ENCODE measurements at regions not wholly inside any gene's neighbourhood (a gene's known extent, or its start where the extent isn't known, plus 50 kb on each side); places are given as distances from the start of the nearest gene placed in this dataset.

DNA sequence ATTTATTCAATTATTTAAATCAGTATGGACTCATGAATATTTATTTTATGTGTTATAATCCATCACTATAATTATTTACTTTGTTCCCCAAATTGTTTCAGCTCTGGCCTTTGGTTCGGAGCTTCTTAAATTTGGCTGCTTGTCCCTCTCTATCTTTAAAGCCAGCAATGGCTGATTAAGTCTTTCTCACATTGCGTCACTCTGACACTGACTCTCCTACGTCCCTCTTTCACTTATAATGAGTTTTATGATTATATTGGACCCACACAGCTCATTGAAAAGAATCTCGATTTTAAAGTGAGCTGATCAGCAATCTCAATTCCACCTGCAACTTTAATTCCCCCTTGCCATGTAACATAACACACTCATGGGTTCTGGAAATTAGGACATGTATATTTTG is 185.2 kb upstream of the SLC39A10 start:
- Mint-ChIP-seq H3K27ac (no peak overlapping the region), H3K36me3 (no peaks in the 10 kb centered on the region), H3K9me3 (peaks cover 0 to 5% (median 2%) of the 10 kb centered on the region in 7 donors), H3K4me3 (no peak overlapping the region), H3K4me1 (peaks cover 23% of the 10 kb centered on the region), H3K27me3 (ENCODE audit: low read depth in 3 of 3) (peaks cover 0 to 4% (median 2%) of the 10 kb centered on the region in 3 donors)
- H3K4me2 ChIP-seq (replicated peaks; ENCODE audit: extremely low read depth, low read length, poor library complexity, severe bottlenecking): no peak overlapping the region
- WGBS (ENCODE audit: insufficient coverage): 60% methylated on average over 1 of the region's 4 CpGs
- H3K36me3 ChIP-seq (replicated peaks in 1 of 2; ENCODE audit: control insufficient read depth in 1 of 2, insufficient read depth in 2 of 2, low read length in 2 of 2): no peaks in the 10 kb centered on the region
- no peak overlapping the region for H3K4me3 ChIP-seq (replicated peaks in 1 of 3; ENCODE audit: low read depth in 2 of 3, low read length in 3 of 3)
- H2AFZ ChIP-seq (ENCODE audit: insufficient read depth, low read depth, low read length, poor library complexity, severe bottlenecking): no peak overlapping the region
- no peaks in the 10 kb centered on the region for H3K27me3 ChIP-seq (ENCODE audit: control insufficient read depth in 2 of 2, insufficient read depth in 2 of 2, low read length in 2 of 2)
- TF ChIP-seq, protein P1, sequence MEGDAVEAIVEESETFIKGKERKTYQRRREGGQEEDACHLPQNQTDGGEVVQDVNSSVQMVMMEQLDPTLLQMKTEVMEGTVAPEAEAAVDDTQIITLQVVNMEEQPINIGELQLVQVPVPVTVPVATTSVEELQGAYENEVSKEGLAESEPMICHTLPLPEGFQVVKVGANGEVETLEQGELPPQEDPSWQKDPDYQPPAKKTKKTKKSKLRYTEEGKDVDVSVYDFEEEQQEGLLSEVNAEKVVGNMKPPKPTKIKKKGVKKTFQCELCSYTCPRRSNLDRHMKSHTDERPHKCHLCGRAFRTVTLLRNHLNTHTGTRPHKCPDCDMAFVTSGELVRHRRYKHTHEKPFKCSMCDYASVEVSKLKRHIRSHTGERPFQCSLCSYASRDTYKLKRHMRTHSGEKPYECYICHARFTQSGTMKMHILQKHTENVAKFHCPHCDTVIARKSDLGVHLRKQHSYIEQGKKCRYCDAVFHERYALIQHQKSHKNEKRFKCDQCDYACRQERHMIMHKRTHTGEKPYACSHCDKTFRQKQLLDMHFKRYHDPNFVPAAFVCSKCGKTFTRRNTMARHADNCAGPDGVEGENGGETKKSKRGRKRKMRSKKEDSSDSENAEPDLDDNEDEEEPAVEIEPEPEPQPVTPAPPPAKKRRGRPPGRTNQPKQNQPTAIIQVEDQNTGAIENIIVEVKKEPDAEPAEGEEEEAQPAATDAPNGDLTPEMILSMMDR (IDR thresholded peaks at IDR 0.05): no peak
- H3K9me3 ChIP-seq (replicated peaks in 1 of 2; ENCODE audit: control insufficient read depth in 1 of 2, insufficient read depth in 1 of 2, low read length in 2 of 2): no peaks in the 10 kb centered on the region
- no peak overlapping the region for H3K9ac ChIP-seq (ENCODE audit: insufficient read depth, low read length, poor library complexity, severe bottlenecking)
- H3K27ac ChIP-seq (ENCODE audit: low read depth in 1 of 2, low read length in 2 of 2): no peak overlapping the region
- H3K79me2 ChIP-seq (ENCODE audit: insufficient read depth, low read length): no peaks in the 10 kb centered on the region
- intact Hi-C loops (cut with micrococcal nuclease): no loop called here
- H3K4me1 ChIP-seq (ENCODE audit: control insufficient read depth in 1 of 2, insufficient read depth in 2 of 2, low read length in 2 of 2): peaks cover 13 to 17% of the 10 kb centered on the region in 2 donors
- H4K20me1 ChIP-seq (ENCODE audit: insufficient read depth, low read length): no peaks in the 10 kb centered on the region
- no peak for DNase-seq

DNA sequence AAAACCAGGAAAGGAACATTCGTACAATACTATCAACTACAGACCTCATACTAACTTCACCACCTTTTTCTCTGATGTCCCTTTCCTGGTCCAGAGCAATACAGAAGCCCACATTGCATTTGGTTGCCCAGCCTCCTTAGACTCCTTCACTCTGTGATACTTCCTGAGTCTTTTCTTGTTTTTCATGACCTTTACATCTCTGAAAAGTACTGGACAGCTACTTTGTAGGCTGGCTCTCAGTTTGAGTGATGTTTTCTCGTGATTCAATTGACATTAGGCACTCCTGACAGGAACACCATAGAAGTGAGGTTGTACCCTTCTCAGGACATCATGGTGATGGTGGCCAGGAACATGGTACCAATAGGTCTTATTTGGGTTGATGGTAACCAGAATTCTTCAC is 185.9 kb upstream of the SLC39A10 start:
- no peaks in the 10 kb centered on the region for H3K27me3 ChIP-seq (ENCODE audit: control insufficient read depth in 2 of 2, insufficient read depth in 2 of 2, low read length in 2 of 2)
- DNase-seq: no peak
- WGBS (ENCODE audit: insufficient coverage): 0% methylated on average over 1 of the region's 2 CpGs
- H3K4me1 ChIP-seq (ENCODE audit: control insufficient read depth in 1 of 2, insufficient read depth in 2 of 2, low read length in 2 of 2): peaks cover 13 to 17% of the 10 kb centered on the region in 2 donors
- no peaks in the 10 kb centered on the region for H3K36me3 ChIP-seq (replicated peaks in 1 of 2; ENCODE audit: control insufficient read depth in 1 of 2, insufficient read depth in 2 of 2, low read length in 2 of 2)
- H3K4me2 ChIP-seq (replicated peaks; ENCODE audit: extremely low read depth, low read length, poor library complexity, severe bottlenecking): no peak overlapping the region
- H3K9me3 ChIP-seq (replicated peaks in 1 of 2; ENCODE audit: control insufficient read depth in 1 of 2, insufficient read depth in 1 of 2, low read length in 2 of 2): no peaks in the 10 kb centered on the region
- H3K27ac Mint-ChIP-seq: no peak overlapping the region
- H3K79me2 ChIP-seq (ENCODE audit: insufficient read depth, low read length): no peaks in the 10 kb centered on the region
- H3K27me3 Mint-ChIP-seq (ENCODE audit: low read depth in 3 of 3): peaks cover 0 to 2% (median 2%) of the 10 kb centered on the region in 3 donors
- H3K9me3 Mint-ChIP-seq: peaks cover 0 to 6% (median 2%) of the 10 kb centered on the region in 7 donors
- H4K20me1 ChIP-seq (ENCODE audit: insufficient read depth, low read length): no peaks in the 10 kb centered on the region
- no peak overlapping the region for H3K4me3 ChIP-seq (replicated peaks in 1 of 3; ENCODE audit: low read depth in 2 of 3, low read length in 3 of 3)
- H3K27ac ChIP-seq (ENCODE audit: low read depth in 1 of 2, low read length in 2 of 2): no peak overlapping the region
- no peaks in the 10 kb centered on the region for H3K36me3 Mint-ChIP-seq
- H3K4me3 Mint-ChIP-seq: no peak overlapping the region
- H3K4me1 Mint-ChIP-seq: peaks cover 23% of the 10 kb centered on the region
- intact Hi-C loops (cut with micrococcal nuclease): no loop called here
- TF ChIP-seq, protein P1 (IDR thresholded peaks at IDR 0.05): no peak
- H3K9ac ChIP-seq (ENCODE audit: insufficient read depth, low read length, poor library complexity, severe bottlenecking): no peak overlapping the region
- peak overlapping the region; percentile 4 for H2AFZ ChIP-seq (ENCODE audit: insufficient read depth, low read depth, low read length, poor library complexity, severe bottlenecking)

All from CD14-positive monocyte (primary cell).